ENCODE measurements at regions not wholly inside any gene's neighbourhood (a gene's known extent, or its start where the extent isn't known, plus 50 kb on each side); places are given as distances from the start of the nearest gene placed in this dataset.
"Not testable (repeated sequence)": the region's sequence is repeated elsewhere in the genome, so short reads cannot be mapped to it uniquely, and the experiment has no call there.

DNA sequence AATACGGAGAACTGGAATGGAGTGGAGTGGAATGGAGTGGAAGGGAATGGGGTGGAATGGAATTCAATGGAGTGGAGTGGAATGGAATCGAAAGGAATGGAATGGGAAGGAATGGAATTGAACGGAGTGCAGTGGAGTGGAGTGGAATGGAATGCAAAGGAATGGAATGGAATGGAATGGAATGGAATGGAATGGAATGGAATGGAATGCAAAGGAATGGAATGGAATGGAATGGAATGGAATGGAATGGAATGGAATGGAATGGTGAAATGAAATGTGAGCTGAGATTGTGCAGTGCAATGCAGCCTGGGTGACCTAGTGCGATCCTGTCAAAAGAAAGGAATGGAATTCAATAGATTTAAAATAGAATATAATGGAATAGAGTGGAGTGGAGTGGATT lies 357.3 kb upstream of the WSB1 start:
- in situ Hi-C loops (cut with MboI; ENCODE audit: low sequenced_read_pairs), result not testable (repeated sequence)

DNA sequence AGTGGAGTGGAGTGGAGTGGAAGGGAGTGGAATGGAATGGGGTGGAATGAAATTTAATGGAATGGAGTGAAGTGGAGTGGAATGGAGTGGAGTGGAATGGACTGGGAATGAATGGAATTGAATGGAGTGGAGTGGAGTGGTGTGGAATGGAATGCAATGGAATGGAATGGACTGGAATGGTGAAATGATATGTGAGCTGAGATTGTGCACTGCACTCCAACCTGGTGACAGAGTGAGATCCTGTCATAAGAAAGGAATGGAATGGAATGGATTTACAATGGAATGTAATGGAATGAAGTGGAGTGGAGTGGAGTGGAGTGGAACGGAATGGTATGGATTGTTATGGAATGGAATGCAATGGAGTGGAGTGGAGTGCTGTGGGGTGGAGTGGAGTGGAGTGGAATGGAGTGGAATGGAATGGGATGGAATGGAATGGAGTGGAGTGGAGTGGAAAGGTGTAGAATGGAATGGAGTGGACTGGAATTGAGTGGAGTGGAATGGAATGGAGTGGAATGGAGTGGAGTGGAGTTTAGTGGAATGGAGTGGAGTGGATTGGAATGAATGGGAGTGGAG lies 356.1 kb upstream of the WSB1 start:
- in situ Hi-C loops (cut with MboI; ENCODE audit: low sequenced_read_pairs), result not testable (repeated sequence)

DNA sequence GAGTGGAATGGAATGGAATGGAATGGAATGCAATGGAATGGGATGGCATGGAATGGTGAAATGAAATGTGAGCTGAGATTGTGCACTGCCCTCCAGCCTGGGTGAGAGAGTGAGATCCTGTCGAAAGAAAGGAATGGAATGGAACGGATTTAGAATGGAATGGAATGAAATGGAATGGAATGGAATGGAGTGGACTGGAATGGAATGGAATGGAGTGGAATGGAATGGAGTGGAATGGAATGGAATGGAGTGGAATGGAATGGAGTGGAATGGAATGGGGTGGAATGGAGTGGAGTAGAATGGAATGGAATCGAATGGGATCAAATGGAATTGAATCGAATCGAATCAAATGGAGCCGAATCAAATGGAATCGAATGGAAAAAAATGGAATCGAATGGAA lies 354.2 kb upstream of the WSB1 start:
- in situ Hi-C loops (cut with MboI; ENCODE audit: low sequenced_read_pairs), result not testable (repeated sequence)

DNA sequence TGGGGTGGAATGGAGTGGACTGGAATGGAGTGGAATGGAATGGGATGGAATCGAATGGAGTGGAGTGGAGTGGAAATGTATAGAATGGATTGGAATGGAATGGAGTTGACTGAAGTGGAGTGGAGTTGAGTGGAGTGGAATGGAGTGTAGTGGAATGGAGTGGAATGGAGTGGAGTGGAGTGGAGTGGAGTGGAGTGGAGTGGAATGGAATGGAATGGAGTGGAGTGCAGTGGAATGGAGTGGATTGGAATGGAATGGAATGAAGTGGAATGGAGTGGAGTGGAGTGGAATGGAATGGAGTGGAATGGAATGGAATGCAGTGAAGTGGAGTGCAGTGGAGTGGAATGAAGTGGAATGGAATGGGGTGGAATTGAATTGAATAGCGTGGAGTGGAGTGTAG lies 353.3 kb upstream of the WSB1 start:
- in situ Hi-C loops (cut with MboI; ENCODE audit: low sequenced_read_pairs), result not testable (repeated sequence)

DNA sequence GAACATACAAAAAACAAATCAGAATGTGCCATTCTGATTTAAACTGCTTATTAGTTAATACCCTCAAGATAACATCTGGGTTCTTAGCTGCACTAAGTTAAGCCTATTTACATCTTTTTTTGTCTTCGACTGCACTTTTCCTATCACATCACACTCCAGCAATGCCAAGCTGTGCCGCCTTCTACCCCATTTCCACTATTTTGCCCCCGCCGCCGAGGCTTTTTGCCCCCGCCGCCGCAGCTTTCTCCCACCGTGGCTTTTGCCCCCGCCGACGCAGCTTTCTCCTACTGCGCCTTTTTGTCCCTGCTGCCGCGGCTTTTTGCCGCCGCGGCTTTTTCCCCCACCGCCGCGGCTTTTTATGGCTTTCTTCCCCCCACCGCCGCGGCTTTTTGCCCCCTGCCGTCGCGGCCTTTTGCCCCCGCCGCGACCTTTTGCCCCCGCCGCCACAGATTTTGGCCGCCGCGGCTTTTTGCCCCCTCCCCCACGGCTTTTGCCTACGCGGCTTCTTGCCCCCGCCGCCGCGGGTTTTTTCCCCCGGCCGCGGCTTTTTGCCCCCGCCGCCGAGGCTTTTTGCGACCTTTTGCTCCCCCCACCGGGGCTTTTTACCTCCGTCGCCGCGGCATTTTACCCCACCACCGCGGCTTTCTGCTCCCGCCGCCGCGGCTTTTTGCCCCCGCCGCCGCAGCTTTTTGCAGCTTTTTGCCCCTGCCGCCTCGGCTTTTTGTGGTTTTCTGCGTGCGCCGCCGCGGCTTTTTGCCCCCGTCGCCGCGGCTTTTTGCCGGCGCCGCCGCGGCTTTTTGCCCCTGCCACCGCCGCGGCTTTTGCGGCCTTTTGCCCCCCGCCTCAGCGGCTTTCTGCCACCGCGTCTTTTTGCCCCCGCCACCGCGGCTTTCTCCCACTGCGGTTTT lies 331.4 kb upstream of the WSB1 start:
- in situ Hi-C loops (cut with MboI; ENCODE audit: low sequenced_read_pairs), result no loop called here

DNA sequence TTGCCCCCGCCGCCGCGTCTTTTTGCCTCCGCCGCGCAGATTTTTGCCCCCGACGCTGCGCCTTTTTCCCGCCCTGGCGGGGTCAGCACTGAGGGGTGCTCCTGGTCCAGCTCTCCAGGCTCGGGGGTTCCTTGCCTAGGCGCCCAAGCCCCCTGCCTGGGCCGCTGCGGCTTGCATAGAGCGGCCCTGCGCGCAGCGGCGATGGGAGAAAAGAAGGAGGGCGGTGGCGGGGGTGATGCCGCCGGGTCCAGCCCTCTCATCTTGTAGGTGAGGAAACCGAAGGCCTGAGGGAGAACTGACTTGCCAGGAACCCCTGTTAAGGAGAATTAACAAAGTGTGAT lies 330.8 kb upstream of the WSB1 start:
- in situ Hi-C loops (cut with MboI; ENCODE audit: low sequenced_read_pairs), result no loop called here

DNA sequence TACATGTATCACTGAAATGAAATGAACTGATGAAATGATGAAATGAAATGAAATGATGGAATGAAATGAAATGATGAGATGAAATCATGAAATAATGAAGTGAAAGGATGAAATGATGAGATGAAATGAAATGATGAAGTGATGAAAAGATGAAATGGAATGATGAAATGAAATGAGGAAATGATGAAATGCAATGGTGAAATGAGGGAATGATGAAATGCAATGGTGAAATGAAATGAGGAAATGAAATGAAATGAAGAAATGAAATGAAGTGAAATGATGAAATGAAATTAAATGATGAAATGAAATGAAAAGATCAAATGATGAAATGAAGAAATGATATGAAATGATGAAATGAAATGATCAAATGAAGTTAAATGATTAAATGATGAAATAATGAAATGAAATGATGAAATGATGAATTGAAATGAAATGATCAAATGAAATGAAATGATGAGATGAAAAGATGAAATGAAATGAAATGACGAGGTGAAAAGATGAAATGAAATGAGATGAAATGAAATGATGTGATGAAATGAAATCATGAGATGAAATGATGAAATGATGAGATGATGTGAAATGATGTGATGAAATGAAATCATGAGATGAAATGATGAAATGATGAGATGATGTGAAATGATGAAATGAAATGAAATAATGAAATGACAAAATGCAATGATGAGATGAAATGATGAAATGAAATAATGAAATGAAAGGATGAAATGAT lies 327.9 kb upstream of the WSB1 start:
- in situ Hi-C loops (cut with MboI; ENCODE audit: low sequenced_read_pairs), result not testable (repeated sequence)

DNA sequence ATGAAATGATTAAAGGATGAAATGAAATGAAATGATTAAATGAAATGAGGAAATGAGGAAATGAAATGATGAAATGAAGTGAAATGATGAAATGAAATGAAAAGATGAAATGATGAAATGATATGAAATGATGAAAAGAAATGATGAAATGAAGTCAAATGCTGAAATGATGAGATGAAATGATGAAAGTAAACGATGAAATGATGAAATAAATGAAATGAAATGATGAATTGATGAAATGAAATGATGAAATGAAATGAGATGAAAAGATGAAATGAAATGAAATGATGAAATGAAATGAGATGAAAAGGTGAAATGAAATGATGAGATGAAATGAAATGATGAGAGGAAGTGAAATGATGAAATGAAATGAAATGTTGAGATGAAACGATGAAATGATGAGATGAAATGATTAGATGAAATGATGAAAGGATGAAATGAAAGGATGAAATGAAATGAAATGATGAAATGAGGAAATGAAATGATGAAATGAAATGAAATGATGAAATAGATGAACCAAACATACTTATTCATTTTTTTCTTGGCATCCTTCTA lies 327.2 kb upstream of the WSB1 start:
- in situ Hi-C loops (cut with MboI; ENCODE audit: low sequenced_read_pairs), result not testable (repeated sequence)

DNA sequence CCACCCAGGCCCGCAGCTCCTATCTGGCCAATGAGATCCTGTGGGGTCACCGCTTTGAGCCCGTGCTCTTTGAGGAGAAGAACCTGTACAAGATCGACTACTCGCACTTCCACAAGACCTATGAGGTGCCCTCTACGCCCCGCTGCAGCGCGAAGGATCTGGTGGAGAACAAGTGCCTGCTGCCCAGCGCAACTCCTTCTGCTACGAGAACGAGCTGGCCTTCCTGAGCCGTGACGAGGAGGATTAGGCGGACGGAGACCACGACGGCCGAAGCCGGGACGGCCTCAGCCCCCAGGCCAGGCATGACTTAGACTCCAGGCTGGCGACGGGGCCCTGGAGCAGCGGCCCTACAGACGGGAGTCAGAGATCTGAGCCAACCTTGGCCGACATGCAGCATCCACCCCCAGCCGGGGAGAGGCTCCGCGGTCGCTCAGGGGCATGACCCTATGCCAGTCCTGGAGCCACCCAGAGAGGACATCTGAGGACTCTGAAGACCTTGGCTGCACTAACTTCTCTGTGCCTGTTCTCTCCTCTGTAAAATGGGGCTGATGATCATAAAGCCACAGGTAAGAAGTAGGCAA lies 312.0 kb upstream of the WSB1 start:
- in situ Hi-C loops (cut with MboI; ENCODE audit: low sequenced_read_pairs), result not testable (repeated sequence)

DNA sequence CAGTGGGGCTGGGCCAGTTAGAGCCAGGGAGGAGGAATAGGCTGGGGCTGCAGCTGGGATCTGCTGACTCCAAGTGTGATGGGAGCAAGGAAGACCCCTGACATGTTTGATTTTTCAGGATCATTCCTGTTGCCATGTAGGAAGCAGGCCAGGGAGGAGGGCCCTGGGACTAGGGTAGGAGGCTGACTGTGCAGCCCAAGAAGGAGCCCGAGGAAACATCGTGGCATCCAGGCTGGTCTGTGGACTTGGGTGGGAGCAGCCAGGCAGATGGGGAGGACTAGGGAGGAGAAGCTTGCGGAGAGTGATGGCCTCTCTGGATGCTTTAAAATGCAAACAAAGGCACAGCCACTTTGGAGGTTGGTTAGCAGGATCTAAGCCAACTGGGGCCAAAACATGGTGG lies 311.4 kb upstream of the WSB1 start:
- in situ Hi-C loops (cut with MboI; ENCODE audit: low sequenced_read_pairs), result not testable (repeated sequence)

DNA sequence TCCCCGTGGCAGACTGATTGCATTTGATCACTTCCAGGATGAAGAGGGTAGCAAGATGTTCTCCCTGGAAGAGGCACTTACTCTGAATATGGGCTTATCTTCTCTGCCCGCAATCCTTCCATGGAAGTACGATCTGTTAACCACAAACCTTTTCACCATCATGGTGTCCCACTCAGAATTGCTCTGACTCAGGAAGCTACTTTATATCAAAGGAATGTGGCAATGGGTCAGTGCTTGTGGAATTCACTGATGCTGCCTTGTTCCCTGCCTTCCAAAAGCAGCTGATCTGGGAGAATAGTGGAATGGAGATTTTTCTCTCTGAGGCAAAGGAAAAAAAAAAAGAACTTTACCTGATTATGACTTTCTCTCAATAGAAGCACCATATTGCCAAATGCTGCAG lies 306.1 kb upstream of the WSB1 start:
- in situ Hi-C loops (cut with MboI; ENCODE audit: low sequenced_read_pairs), result not testable (repeated sequence)

DNA sequence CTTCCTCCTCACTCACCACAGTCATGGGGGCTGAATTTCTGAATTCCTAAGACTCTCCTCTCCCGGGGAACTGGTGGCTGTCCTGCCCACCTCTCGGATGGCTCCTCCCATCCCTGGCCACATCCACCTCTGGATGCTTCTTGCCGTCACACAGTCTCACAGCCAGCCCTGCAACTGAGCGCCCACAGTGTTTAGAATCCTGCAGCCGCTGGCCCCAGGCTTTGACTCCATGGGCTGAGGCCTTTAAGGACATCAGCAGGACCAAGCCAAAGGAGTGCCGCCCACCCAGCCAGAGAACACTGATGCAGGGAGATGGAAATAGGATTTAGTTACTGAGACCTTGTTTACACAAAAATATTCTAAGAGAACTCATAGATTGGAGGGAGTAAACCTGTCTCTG lies 299.3 kb upstream of the WSB1 start:
- in situ Hi-C loops (cut with MboI; ENCODE audit: low sequenced_read_pairs), result not testable (repeated sequence)

DNA sequence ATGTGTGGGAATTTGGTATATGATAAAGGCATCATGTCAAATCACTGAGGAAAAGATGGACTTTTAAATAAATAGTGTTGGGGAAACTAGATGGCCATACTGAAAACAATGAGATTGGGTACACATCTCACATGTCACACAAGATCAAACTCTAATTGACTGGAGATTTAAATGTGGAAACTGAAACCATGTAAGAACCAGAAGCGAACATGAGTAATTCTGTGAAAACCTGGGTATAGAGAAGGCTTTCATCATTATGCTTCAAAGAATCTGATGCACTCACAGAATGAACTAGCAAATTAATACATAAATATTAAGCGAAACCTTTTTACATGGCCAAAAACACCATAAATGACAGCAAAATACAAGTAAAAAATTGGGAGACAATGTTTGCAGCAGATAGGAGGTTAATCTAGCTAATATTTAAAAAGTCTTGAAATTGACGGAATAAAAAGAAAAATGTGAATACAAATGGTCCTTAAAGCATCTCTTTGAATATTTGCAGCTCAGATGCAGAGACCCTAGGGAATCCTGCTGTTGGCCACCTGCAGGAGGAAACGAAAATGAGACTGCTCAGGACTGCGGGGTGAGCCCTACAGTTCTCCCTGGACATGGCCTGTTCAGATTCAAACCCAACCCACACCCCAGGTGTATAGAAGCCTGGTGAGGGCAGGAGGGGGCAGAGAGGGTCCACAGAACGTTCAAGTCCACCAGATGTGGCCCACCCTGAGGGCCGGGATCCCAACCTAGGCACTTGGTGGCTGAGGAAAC lies 297.6 kb upstream of the WSB1 start:
- in situ Hi-C loops (cut with MboI; ENCODE audit: low sequenced_read_pairs), result not testable (repeated sequence)

DNA sequence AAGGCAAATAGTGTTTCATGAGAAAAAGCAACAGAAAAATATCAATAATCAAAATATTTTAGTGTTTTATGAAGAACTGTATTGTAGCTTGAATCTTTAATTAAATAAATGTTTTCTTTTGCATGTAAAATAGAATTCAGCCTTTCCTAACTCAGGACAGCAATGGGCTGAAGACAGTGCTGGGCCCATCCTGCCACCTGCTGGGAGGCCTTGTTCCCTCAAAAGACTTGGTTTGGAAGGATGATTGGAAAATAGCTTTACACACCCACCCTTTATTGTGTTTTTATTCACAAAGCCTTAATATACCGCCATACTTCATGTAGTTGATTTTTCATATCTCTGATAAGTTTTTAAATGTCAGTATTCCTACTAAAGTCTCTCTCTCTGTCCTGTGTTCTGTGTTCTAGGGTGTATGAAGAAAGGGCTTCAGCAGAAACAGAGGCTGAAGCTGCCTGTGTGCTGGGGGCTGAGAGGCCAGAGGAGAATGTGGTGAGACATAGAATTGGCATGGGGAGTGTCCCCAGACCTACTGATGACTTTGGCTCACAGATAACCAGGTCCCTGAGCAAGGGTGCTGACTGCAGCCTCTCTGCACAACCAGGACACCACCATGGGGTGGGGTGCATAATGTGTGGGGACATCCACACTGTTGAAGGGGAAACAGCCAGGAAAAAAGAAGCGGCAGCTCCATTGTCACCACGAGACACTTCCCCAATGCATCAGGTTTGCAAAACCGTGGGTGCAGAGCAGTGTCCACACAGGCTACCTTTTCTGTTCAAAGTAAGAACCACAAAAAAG lies 286.0 kb upstream of the WSB1 start:
- in situ Hi-C loops (cut with MboI; ENCODE audit: low sequenced_read_pairs), result not testable (repeated sequence)

DNA sequence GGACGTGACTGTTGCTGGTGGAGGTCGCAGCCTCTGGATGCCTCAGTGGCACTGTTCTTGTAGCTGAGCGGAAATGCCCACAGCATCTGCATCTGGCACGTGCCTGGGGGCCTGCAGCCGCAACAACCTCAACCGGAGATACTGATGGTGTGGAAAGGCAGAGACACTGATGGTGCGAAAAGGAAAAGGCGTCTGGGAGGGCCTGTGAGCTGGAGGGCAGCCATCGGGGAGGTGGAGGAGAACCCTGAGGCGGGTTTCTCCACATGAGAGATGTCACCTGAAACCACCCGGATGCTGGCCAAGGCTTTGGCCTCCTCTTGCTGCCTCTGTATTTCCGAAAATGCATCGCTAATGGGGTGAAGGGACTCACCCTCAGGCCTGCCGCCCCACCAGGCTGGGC lies 284.8 kb upstream of the WSB1 start:
- in situ Hi-C loops (cut with MboI; ENCODE audit: low sequenced_read_pairs), result no loop called here

DNA sequence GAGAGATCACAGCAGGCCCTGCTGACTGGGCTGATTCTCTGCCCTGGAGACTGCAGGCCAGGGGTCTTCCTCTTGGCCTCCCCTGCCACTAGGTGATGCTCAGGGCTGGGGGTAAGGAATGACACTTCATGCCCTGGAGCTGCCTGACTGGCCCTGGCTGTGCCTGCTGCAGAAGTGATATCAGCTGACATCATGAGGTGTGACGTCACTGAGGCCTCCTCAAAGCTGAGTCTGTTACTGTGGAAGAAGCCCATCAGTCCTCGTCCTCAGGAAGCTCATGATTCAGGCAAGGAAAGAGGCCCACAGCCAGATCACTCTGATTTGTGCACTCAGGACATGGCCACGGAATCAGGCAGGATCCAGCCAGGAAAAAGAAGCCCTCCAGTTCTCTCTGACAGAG lies 283.8 kb upstream of the WSB1 start:
- in situ Hi-C loops (cut with MboI; ENCODE audit: low sequenced_read_pairs), result not testable (repeated sequence)

DNA sequence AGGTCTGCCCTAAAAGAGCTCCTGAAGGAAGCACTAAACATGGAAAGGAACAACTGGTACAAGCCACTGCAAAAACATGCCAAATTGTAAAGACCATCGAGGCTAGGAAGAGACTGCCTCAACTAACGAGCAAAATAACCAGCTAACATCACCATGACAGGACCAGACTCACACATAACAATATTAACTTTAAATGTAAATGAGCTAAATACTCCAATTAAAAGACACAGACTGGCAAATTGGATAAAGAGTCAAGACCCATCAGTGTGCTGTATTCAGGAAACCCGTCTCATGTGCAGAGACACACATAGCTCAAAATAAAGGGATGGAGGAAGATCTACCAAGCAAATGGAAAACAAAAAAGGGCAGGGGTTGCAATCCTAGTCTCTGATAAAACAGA lies 263.4 kb upstream of the WSB1 start:
- in situ Hi-C loops (cut with MboI; ENCODE audit: low sequenced_read_pairs), result not testable (repeated sequence)

DNA sequence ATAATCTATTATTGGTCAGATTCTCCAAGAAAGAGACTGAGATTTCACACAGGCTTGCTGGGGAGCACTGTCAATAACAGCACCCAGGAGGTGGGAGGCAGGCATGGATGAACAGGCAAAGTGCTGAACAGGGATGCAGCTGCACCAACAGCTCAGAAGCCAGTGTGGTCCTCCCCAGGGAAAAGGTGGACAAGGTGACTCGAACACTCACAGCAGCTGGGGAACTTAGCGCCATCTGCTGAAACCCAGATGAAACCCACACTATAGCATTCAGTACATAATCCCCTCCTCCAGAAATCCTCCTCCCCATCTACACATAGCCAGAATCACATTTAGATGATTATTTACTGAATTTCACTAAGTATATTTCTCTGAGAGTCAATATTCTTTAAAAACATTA lies 255.2 kb upstream of the WSB1 start:
- in situ Hi-C loops (cut with MboI; ENCODE audit: low sequenced_read_pairs), result no loop called here

DNA sequence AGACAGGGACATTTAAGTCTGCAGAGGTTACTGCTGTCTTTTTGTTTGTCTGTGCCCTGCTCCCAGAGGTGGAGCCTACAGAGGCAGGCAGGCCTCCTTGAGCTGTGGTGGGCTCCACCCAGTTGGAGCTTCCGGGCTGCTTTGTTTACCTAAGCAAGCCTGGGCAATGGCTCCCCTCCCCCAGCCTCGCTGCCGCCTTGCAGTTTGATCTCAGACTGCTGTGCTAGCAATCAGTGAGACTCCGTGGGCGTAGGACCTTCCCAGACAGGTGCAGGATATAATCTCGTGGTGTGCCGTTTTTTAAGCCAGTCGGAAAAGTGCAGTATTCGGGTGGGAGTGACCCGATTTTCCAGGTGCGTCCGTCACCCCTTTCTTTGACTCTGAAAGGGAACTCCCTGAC lies 248.9 kb upstream of the WSB1 start:
- in situ Hi-C loops (cut with MboI; ENCODE audit: low sequenced_read_pairs), result not testable (repeated sequence)
